Gastroesophageal sphincter (tissue), 3 donors: ENCODE measurements at regions not wholly inside any gene's neighbourhood (a gene's known extent, or its start where the extent isn't known, plus 50 kb on each side); places are given as distances from the start of the nearest gene placed in this dataset.

ENCODE experiments used
- POLR2AphosphoS5 ChIP-seq: sonication (generic); formaldehyde crosslinking; IDR thresholded peaks from one replicate; pipeline ENCODE4 v1.6.1; 2017; ENCODE audit warnings: antibody characterized with exemption
- TF ChIP-seq, protein P1 (sequence below), 4 experiments: fragments of 200-600 bp in 2 of 4; fragments of 450-650 bp in 2 of 4; sonication (generic) in 1 of 4; IDR thresholded peaks; one replicate each; pipeline ENCODE4 v1.5.1; 2017 to 2019; ENCODE audit warnings: antibody characterized with exemption in 4 of 4, mild to moderate bottlenecking in 2 of 4, moderate library complexity in 2 of 4

DNA sequence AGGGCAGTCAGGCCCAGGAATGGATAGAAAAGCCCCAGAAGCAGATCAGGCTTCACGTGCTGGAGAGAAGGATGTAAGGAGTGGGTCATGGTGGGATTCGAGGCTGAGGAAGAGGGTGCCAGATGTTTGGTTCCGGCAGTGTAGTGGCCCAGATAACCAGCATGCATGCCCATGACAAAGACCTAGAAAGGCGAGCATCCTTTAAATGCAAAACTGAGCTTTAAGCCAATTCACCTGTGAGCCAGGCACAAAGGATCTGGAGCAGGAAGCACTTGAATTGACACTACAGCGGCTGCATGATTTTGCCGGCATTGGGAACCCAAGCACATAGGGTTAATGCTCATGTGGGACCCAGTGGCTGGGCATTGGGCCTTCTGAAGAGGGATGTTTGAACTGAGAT is 185.5 kb downstream of the TRIM29 start:
- TF ChIP-seq, protein P1, sequence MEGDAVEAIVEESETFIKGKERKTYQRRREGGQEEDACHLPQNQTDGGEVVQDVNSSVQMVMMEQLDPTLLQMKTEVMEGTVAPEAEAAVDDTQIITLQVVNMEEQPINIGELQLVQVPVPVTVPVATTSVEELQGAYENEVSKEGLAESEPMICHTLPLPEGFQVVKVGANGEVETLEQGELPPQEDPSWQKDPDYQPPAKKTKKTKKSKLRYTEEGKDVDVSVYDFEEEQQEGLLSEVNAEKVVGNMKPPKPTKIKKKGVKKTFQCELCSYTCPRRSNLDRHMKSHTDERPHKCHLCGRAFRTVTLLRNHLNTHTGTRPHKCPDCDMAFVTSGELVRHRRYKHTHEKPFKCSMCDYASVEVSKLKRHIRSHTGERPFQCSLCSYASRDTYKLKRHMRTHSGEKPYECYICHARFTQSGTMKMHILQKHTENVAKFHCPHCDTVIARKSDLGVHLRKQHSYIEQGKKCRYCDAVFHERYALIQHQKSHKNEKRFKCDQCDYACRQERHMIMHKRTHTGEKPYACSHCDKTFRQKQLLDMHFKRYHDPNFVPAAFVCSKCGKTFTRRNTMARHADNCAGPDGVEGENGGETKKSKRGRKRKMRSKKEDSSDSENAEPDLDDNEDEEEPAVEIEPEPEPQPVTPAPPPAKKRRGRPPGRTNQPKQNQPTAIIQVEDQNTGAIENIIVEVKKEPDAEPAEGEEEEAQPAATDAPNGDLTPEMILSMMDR (IDR thresholded peaks at IDR 0.05): no peak
- no peak for TF ChIP-seq POLR2AphosphoS5
